Fibroblast of villous mesenchyme (primary cell): ENCODE measurements at regions not wholly inside any gene's neighbourhood (a gene's known extent, or its start where the extent isn't known, plus 50 kb on each side); places are given as distances from the start of the nearest gene placed in this dataset.
"Not testable (repeated sequence)": the region's sequence is repeated elsewhere in the genome, so short reads cannot be mapped to it uniquely, and the experiment has no call there.

Source experiments
- DNase-seq: peaks from one replicate; pipeline ENCODE4 v3.0.0-alpha.2; 2010; ENCODE audit warnings: low read depth
- H3K4me3 ChIP-seq: 2 replicates; pipeline ENCODE4 v1.5.1; 2011; ENCODE audit warnings: low read depth, mild to moderate bottlenecking, low read length
- CTCF ChIP-seq: IDR thresholded peaks from 2 replicates; pipeline ENCODE4 v1.5.1; 2012; ENCODE audit warnings: low read depth, mild to moderate bottlenecking, low read length; ENCODE audit not compliant: insufficient read depth

GRCh38 chrX:51155566-51155965 is 177.1 kb upstream of the NUDT10 start:
- no peak for TF ChIP-seq CTCF
- no peak overlapping the region for H3K4me3 ChIP-seq
- no peak for DNase-seq

- DNase-seq = no peak
- H3K4me3 ChIP-seq = no peak overlapping the region
- TF ChIP-seq CTCF = no peak
Observed at GRCh38 chrX:51158231-51158630, 174.4 kb upstream of the NUDT10 start.

- not testable (repeated sequence) for H3K4me3 ChIP-seq, DNase-seq
Observed at GRCh38 chrX:51159378-51159777, 173.2 kb upstream of the NUDT10 start.

- no peak for DNase-seq
- TF ChIP-seq CTCF = no peak
- H3K4me3 ChIP-seq = no peak overlapping the region
Observed at GRCh38 chrX:51163730-51164129, 168.9 kb upstream of the NUDT10 start.

GRCh38 chrX:51178356-51178900 is 154.2 kb upstream of the NUDT10 start:
- DNase-seq, H3K4me3 ChIP-seq: not testable (repeated sequence)

- not testable (repeated sequence) for H3K4me3 ChIP-seq, DNase-seq
Observed at GRCh38 chrX:51179805-51180204, 152.8 kb upstream of the NUDT10 start.

GRCh38 chrX:51182545-51182944 is 150.1 kb upstream of the NUDT10 start:
- no peak overlapping the region for H3K4me3 ChIP-seq
- DNase-seq = no peak
- no peak for TF ChIP-seq CTCF

GRCh38 chrX:51192104-51192503 is 140.5 kb upstream of the NUDT10 start:
- TF ChIP-seq CTCF = no peak
- H3K4me3 ChIP-seq = no peak overlapping the region
- no peak for DNase-seq

- DNase-seq = no peak
- no peak overlapping the region for H3K4me3 ChIP-seq
- TF ChIP-seq CTCF = no peak
Observed at GRCh38 chrX:51215266-51215665, 117.4 kb upstream of the NUDT10 start.
